ENCODE measurements at regions not wholly inside any gene's neighbourhood (a gene's known extent, or its start where the extent isn't known, plus 50 kb on each side); places are given as distances from the start of the nearest gene placed in this dataset.
"Not testable (repeated sequence)": the region's sequence is repeated elsewhere in the genome, so short reads cannot be mapped to it uniquely, and the experiment has no call there.

DNA sequence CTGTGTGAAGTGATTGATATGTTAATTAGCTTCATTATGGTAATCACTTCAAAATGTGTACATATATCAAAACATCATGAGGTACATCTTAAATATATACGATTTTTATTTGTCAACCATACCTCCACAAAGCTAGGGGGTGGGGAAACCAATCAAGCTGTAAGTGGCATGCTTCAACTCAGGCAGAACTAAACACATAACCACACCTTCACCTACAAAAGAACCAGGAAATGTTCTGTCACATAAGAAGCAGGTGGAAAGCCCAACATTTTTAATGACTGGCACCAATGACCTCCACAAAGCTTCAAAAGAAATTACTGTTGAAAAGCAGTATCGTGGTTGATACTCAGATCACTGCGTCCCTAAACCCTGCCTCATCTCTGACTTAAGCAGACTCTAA, 867.7 kb upstream of the EEF2KMT start:
- Mint-ChIP-seq H3K36me3 (ENCODE audit: insufficient read depth) (no peaks in the 10 kb centered on the region), H3K4me3 (no peak overlapping the region), H3K27ac (ENCODE audit: low read depth) (no peak overlapping the region), H3K4me1 (no peaks in the 10 kb centered on the region), H3K9me3 (peaks cover 21% of the 10 kb centered on the region), H3K27me3 (no peaks in the 10 kb centered on the region)
- ATAC-seq (replicated peaks; ENCODE audit: extremely low read depth, poor library complexity, severe bottlenecking): no peak
- DNase-seq (ENCODE audit: low spot score in 2 of 2): no peak

DNA sequence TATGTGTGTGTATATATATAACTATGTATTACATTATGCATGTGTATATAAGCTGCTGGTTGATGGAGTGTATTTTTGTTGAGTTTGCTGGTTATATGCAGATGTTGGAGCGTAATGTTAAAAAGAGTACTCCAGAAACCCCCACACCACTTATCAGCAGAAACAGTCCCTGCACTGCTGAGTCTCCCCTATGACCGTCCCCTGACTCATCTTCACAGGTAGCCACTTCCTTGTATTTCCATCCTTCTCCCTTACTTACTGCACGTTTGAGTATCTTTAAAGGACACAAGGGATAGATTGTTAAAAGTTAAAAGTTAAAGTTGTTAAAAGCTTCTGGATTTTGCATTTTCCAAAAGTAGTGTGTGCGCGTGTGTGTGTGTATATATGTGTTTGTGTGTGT, 853.9 kb upstream of the EEF2KMT start:
- H3K4me1 Mint-ChIP-seq: no peaks in the 10 kb centered on the region
- ATAC-seq (replicated peaks; ENCODE audit: extremely low read depth, poor library complexity, severe bottlenecking): no peak
- no peak overlapping the region for H3K27ac Mint-ChIP-seq (ENCODE audit: low read depth)
- no peak overlapping the region for H3K4me3 Mint-ChIP-seq
- no peak for DNase-seq (ENCODE audit: low spot score in 2 of 2)
- no peaks in the 10 kb centered on the region for H3K27me3 Mint-ChIP-seq
- peaks cover 2% of the 10 kb centered on the region for H3K36me3 Mint-ChIP-seq (ENCODE audit: insufficient read depth)
- H3K9me3 Mint-ChIP-seq: peaks cover 24% of the 10 kb centered on the region

- H3K27me3 Mint-ChIP-seq: no peaks in the 10 kb centered on the region
- H3K36me3 Mint-ChIP-seq (ENCODE audit: insufficient read depth): no peaks in the 10 kb centered on the region
- DNase-seq (ENCODE audit: low spot score in 2 of 2) (no peak), ATAC-seq (replicated peaks; ENCODE audit: extremely low read depth, poor library complexity, severe bottlenecking) (no peak)
- no peak overlapping the region for H3K27ac Mint-ChIP-seq (ENCODE audit: low read depth)
- H3K9me3 Mint-ChIP-seq: peaks cover 30% of the 10 kb centered on the region
- no peak overlapping the region for H3K4me3 Mint-ChIP-seq
- no peaks in the 10 kb centered on the region for H3K4me1 Mint-ChIP-seq
These were observed 847.4 kb upstream of the EEF2KMT start for GRCh38 chr16:5944971-5945370.

GRCh38 chr16:5938607-5939006, 841.0 kb upstream of the EEF2KMT start:
- H3K36me3 Mint-ChIP-seq (ENCODE audit: insufficient read depth): no peaks in the 10 kb centered on the region
- no peaks in the 10 kb centered on the region for H3K4me1 Mint-ChIP-seq
- no peak for DNase-seq (ENCODE audit: low spot score in 2 of 2)
- no peak overlapping the region for H3K27ac Mint-ChIP-seq (ENCODE audit: low read depth)
- peaks cover 24% of the 10 kb centered on the region for H3K9me3 Mint-ChIP-seq
- no peaks in the 10 kb centered on the region for H3K27me3 Mint-ChIP-seq
- H3K4me3 Mint-ChIP-seq: no peak overlapping the region
- no peak for ATAC-seq (replicated peaks; ENCODE audit: extremely low read depth, poor library complexity, severe bottlenecking)

- DNase-seq (ENCODE audit: low spot score in 2 of 2): no peak
- Mint-ChIP-seq H3K9me3 (peaks cover 22% of the 10 kb centered on the region), H3K4me3 (no peak overlapping the region), H3K4me1 (no peaks in the 10 kb centered on the region), H3K27ac (ENCODE audit: low read depth) (no peak overlapping the region), H3K27me3 (no peaks in the 10 kb centered on the region), H3K36me3 (ENCODE audit: insufficient read depth) (no peaks in the 10 kb centered on the region)
- no peak for ATAC-seq (replicated peaks; ENCODE audit: extremely low read depth, poor library complexity, severe bottlenecking)
These were observed 835.3 kb upstream of the EEF2KMT start for GRCh38 chr16:5932906-5933305.

- Mint-ChIP-seq H3K9me3 (peaks cover 14% of the 10 kb centered on the region), H3K36me3 (ENCODE audit: insufficient read depth) (no peaks in the 10 kb centered on the region), H3K27me3 (no peaks in the 10 kb centered on the region), H3K4me3 (no peak overlapping the region), H3K27ac (ENCODE audit: low read depth) (no peak overlapping the region), H3K4me1 (no peaks in the 10 kb centered on the region)
- ATAC-seq (replicated peaks; ENCODE audit: extremely low read depth, poor library complexity, severe bottlenecking) (no peak), DNase-seq (ENCODE audit: low spot score in 2 of 2) (no peak)
These were observed 831.0 kb upstream of the EEF2KMT start for GRCh38 chr16:5928476-5929065.

GRCh38 chr16:5925850-5926249, 828.3 kb upstream of the EEF2KMT start:
- Mint-ChIP-seq H3K36me3 (ENCODE audit: insufficient read depth) (no peaks in the 10 kb centered on the region), H3K4me3 (no peak overlapping the region), H3K9me3 (peaks cover 27% of the 10 kb centered on the region), H3K4me1 (no peaks in the 10 kb centered on the region), H3K27ac (ENCODE audit: low read depth) (no peak overlapping the region), H3K27me3 (no peaks in the 10 kb centered on the region)
- ATAC-seq (replicated peaks; ENCODE audit: extremely low read depth, poor library complexity, severe bottlenecking) (no peak), DNase-seq (ENCODE audit: low spot score in 2 of 2) (no peak)

- DNase-seq (ENCODE audit: low spot score in 2 of 2): no peak
- Mint-ChIP-seq H3K9me3 (peaks cover 22% of the 10 kb centered on the region), H3K27me3 (no peaks in the 10 kb centered on the region), H3K4me1 (no peaks in the 10 kb centered on the region), H3K4me3 (no peak overlapping the region), H3K36me3 (ENCODE audit: insufficient read depth) (no peaks in the 10 kb centered on the region), H3K27ac (ENCODE audit: low read depth) (no peak overlapping the region)
- no peak for ATAC-seq (replicated peaks; ENCODE audit: extremely low read depth, poor library complexity, severe bottlenecking)
These were observed 825.1 kb upstream of the EEF2KMT start for GRCh38 chr16:5922686-5923085.

DNA sequence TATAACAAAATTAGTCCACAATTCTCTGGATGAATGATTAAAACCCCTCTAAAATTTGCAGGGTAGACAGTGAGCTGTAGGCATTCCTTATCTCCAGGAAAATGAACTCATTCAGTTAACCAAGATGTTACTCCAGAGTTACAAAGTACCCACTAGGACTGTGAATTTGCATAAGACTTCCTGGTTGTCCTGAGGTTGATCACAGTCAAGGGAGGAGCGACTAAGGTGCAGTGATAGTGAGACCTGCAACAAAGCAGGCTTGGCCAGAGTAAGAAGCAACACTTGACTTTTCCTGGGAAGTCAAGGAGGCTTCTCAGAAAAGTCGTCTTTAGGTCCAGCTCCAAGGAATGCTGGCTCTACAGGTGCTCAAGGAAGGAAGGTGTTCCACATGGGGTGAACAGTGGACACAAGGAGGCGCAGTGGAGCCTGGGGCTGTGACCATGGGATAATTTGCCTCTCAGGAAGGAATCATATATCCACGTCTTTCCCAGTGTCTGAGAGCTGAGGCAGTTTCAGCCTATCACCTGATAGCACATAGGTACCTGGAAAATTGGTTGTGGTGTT, 821.1 kb upstream of the EEF2KMT start:
- peaks cover 38% of the 10 kb centered on the region for H3K9me3 Mint-ChIP-seq
- DNase-seq (ENCODE audit: low spot score in 2 of 2): no peak
- no peak for ATAC-seq (replicated peaks; ENCODE audit: extremely low read depth, poor library complexity, severe bottlenecking)
- no peaks in the 10 kb centered on the region for H3K27me3 Mint-ChIP-seq
- H3K36me3 Mint-ChIP-seq (ENCODE audit: insufficient read depth): peaks cover 4% of the 10 kb centered on the region
- H3K27ac Mint-ChIP-seq (ENCODE audit: low read depth): no peak overlapping the region
- no peaks in the 10 kb centered on the region for H3K4me1 Mint-ChIP-seq
- no peak overlapping the region for H3K4me3 Mint-ChIP-seq

DNA sequence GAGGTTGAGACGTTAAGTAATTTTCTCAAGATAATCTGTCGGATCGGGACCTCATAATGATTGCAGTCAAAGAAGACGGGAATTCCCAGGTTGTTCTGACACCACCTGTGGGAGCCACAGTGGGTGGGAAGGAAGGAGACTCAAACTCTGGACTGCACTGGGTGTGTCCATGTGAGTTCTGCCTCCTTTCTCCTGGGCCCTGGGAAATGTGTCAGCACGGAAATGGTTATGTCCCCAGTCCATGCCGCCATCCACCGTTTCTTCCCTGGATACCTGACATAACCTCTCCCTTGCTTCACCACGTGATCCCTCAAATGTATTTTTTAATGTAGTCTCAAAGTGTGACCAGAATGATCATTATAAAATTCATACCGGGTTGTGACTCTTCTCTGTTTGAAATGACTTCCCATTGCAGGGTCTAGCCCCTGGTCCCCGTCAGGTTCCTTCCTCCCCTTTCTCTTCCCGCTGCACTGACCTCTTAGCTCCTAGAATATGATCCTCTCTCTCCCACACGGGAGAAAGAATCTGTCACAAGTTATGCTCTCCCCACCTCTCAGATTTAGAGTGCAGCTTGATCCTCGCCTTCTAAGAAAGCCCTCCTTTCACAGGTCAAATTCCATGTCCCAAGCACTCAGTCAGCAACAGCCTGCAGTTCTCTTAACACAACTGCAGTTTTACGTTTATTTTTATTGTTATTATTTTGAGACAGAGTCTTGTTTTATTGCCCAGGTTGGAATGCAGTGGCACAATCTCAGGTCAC, 820.0 kb upstream of the EEF2KMT start:
- DNase-seq (ENCODE audit: low spot score in 2 of 2): no peak
- H3K27ac Mint-ChIP-seq (ENCODE audit: low read depth): no peak overlapping the region
- no peaks in the 10 kb centered on the region for H3K4me1 Mint-ChIP-seq
- H3K27me3 Mint-ChIP-seq: no peaks in the 10 kb centered on the region
- H3K4me3 Mint-ChIP-seq: no peak overlapping the region
- ATAC-seq (replicated peaks; ENCODE audit: extremely low read depth, poor library complexity, severe bottlenecking): no peak
- peaks cover 38% of the 10 kb centered on the region for H3K9me3 Mint-ChIP-seq
- H3K36me3 Mint-ChIP-seq (ENCODE audit: insufficient read depth): peaks cover 4% of the 10 kb centered on the region

GRCh38 chr16:5916711-5917191, 819.2 kb upstream of the EEF2KMT start:
- peaks cover 34% of the 10 kb centered on the region for H3K9me3 Mint-ChIP-seq
- H3K4me3 Mint-ChIP-seq: no peak overlapping the region
- H3K27me3 Mint-ChIP-seq: no peaks in the 10 kb centered on the region
- H3K27ac Mint-ChIP-seq (ENCODE audit: low read depth): no peak overlapping the region
- H3K4me1 Mint-ChIP-seq: no peaks in the 10 kb centered on the region
- DNase-seq (ENCODE audit: low spot score in 2 of 2): no peak
- no peak for ATAC-seq (replicated peaks; ENCODE audit: extremely low read depth, poor library complexity, severe bottlenecking)
- peaks cover 4% of the 10 kb centered on the region for H3K36me3 Mint-ChIP-seq (ENCODE audit: insufficient read depth)

- no peak for DNase-seq (ENCODE audit: low spot score in 2 of 2)
- Mint-ChIP-seq H3K36me3 (ENCODE audit: insufficient read depth) (peaks cover 2% of the 10 kb centered on the region), H3K9me3 (peaks cover 14% of the 10 kb centered on the region), H3K4me3 (no peak overlapping the region), H3K4me1 (no peaks in the 10 kb centered on the region), H3K27me3 (no peaks in the 10 kb centered on the region), H3K27ac (ENCODE audit: low read depth) (no peak overlapping the region)
- no peak for ATAC-seq (replicated peaks; ENCODE audit: extremely low read depth, poor library complexity, severe bottlenecking)
These were observed 813.6 kb upstream of the EEF2KMT start for GRCh38 chr16:5911241-5911640.

- H3K27me3 Mint-ChIP-seq; ATAC-seq (replicated peaks; ENCODE audit: extremely low read depth, poor library complexity, severe bottlenecking); H3K4me3 Mint-ChIP-seq; H3K27ac Mint-ChIP-seq (ENCODE audit: low read depth); H3K4me1 Mint-ChIP-seq; DNase-seq (ENCODE audit: low spot score in 2 of 2); H3K36me3 Mint-ChIP-seq (ENCODE audit: insufficient read depth): not testable (repeated sequence)
- H3K9me3 Mint-ChIP-seq: peaks cover 11% of the 10 kb centered on the region
These were observed 812.0 kb upstream of the EEF2KMT start for GRCh38 chr16:5909556-5909955.

All from central memory CD8-positive, alpha-beta T cell (primary cell).